Tibial nerve (tissue), 4 donors: ENCODE measurements at regions not wholly inside any gene's neighbourhood (a gene's known extent, or its start where the extent isn't known, plus 50 kb on each side); places are given as distances from the start of the nearest gene placed in this dataset.

ENCODE experiments used
- CTCF ChIP-seq, 5 experiments: fragments of 200-600 bp in 3 of 5; fragments of 450-650 bp in 2 of 5; sonication (generic) in 3 of 5; IDR thresholded peaks; one replicate each; pipeline ENCODE4 v1.5.1; 2016 to 2019; ENCODE audit warnings: antibody characterized with exemption in 5 of 5, mild to moderate bottlenecking in 3 of 5, moderate library complexity in 2 of 5
- EP300 ChIP-seq, 2 donors: sonication (generic); formaldehyde crosslinking; IDR thresholded peaks; one replicate each; pipeline ENCODE4 v1.6.1; 2017; ENCODE audit warnings: antibody characterized with exemption in 2 of 2, mild to moderate bottlenecking in 1 of 2
- POLR2A ChIP-seq, 2 donors: fragments of 450-650 bp; IDR thresholded peaks; one replicate each; pipeline ENCODE4 v1.6.1; 2017; ENCODE audit warnings: antibody characterized with exemption in 2 of 2, mild to moderate bottlenecking in 2 of 2, moderate library complexity in 2 of 2

- no peak for TF ChIP-seq CTCF (IDR thresholded peaks at IDR 0.05)
- TF ChIP-seq EP300 (IDR thresholded peaks at IDR 0.05): no peak
- no peak for TF ChIP-seq POLR2A (IDR thresholded peaks at IDR 0.05)
Observed at GRCh38 chr6:44658571-44658970, 271.1 kb downstream of the CDC5L start.
